Lower leg skin (tissue), 4 donors: ENCODE measurements at regions not wholly inside any gene's neighbourhood (a gene's known extent, or its start where the extent isn't known, plus 50 kb on each side); places are given as distances from the start of the nearest gene placed in this dataset.
"Not testable (repeated sequence)": the region's sequence is repeated elsewhere in the genome, so short reads cannot be mapped to it uniquely, and the experiment has no call there.

Experiments used
- DNase-seq, 2 donors: peaks; one replicate each; pipeline ENCODE4 v3.0.0-alpha.2; 2019; ENCODE audit warnings: low spot score in 2 of 2
- H3K4me3 ChIP-seq: fragments of 200-600 bp; sonication (generic); 2 replicates; pipeline ENCODE4 v1.5.1; 2017; ENCODE audit warnings: mild to moderate bottlenecking, low read depth; ENCODE audit not compliant: poor library complexity, severe bottlenecking
- CTCF ChIP-seq, 3 donors: fragments of 450-650 bp; IDR thresholded peaks; one replicate each; pipeline ENCODE4 v1.5.1; 2016; ENCODE audit warnings: antibody characterized with exemption in 3 of 3, mild to moderate bottlenecking in 3 of 3, moderate library complexity in 2 of 3
- POLR2A ChIP-seq, 2 donors: fragments of 450-650 bp; IDR thresholded peaks; one replicate each; pipeline ENCODE4 v1.6.1; 2016 to 2017; ENCODE audit warnings: antibody characterized with exemption in 2 of 2, mild to moderate bottlenecking in 1 of 2, moderate library complexity in 1 of 2
- WGBS, 2 donors: methylation state at CpG; one replicate each; pipeline ENCODE4 v1.1.5; 2018; 5-methylcytosine and 5-hydroxymethylcytosine counted together
- intact Hi-C: fragments of 100-400 bp; cut with DNase I; formaldehyde crosslinking; loops from one replicate; pipeline ENCODE4 v1.15.0; 2023; ENCODE audit warnings: low total_unique reads

- no CpG with 5 or more reads among the region's 3 CpGs for WGBS, 2 donors
- DNase-seq, intact Hi-C loops, H3K4me3 ChIP-seq: not testable (repeated sequence)
These were observed 63.1 kb downstream of the TRIM43 start for GRCh38 chr2:95654897-95655296.

- intact Hi-C loops, H3K4me3 ChIP-seq, DNase-seq: not testable (repeated sequence)
- WGBS, 2 donors: 93 to 100% methylated on average over 1 of the region's 1 CpG
These were observed 64.8 kb downstream of the TRIM43 start for GRCh38 chr2:95656553-95656952.

GRCh38 chr2:95657937-95658336 lies 66.1 kb downstream of the TRIM43 start:
- H3K4me3 ChIP-seq, intact Hi-C loops, DNase-seq: not testable (repeated sequence)
- 91 to 92% methylated on average over 3 of the region's 3 CpGs for WGBS, 2 donors

GRCh38 chr2:95660766-95661562 lies 69.2 kb downstream of the TRIM43 start:
- intact Hi-C loops, H3K4me3 ChIP-seq, DNase-seq: not testable (repeated sequence)
- 85 to 87% methylated on average over 16 of the region's 16 CpGs for WGBS, 2 donors

- WGBS, 2 donors: 55 to 64% methylated on average over 22 to 26 of the region's 27 CpGs
- H3K4me3 ChIP-seq, DNase-seq, intact Hi-C loops: not testable (repeated sequence)
These were observed 72.0 kb downstream of the TRIM43 start for GRCh38 chr2:95663471-95664441.

GRCh38 chr2:95666636-95667035 lies 74.8 kb downstream of the TRIM43 start:
- intact Hi-C loops, H3K4me3 ChIP-seq, DNase-seq: not testable (repeated sequence)
- 63 to 69% methylated on average over 2 of the region's 2 CpGs for WGBS, 2 donors

GRCh38 chr2:95667480-95667879 lies 75.7 kb downstream of the TRIM43 start:
- no peak for TF ChIP-seq POLR2A (IDR thresholded peaks at IDR 0.05)
- no peak for TF ChIP-seq CTCF (IDR thresholded peaks at IDR 0.05)
- intact Hi-C loops: no loop called here
- DNase-seq: no peak
- H3K4me3 ChIP-seq: no peak overlapping the region

- intact Hi-C loops, DNase-seq, H3K4me3 ChIP-seq: not testable (repeated sequence)
- WGBS, 2 donors: 69 to 74% methylated on average over 5 of the region's 5 CpGs
These were observed 77.1 kb downstream of the TRIM43 start for GRCh38 chr2:95668934-95669333.

- no peak overlapping the region for H3K4me3 ChIP-seq
- DNase-seq: no peak
- 60 to 63% methylated on average over 4 of the region's 4 CpGs for WGBS, 2 donors
- intact Hi-C loops: no loop called here
- TF ChIP-seq POLR2A (IDR thresholded peaks at IDR 0.05): no peak
- no peak for TF ChIP-seq CTCF (IDR thresholded peaks at IDR 0.05)
These were observed 77.7 kb downstream of the TRIM43 start for GRCh38 chr2:95669441-95669991.
